Osteocyte (in vitro differentiated cells): ENCODE measurements at regions not wholly inside any gene's neighbourhood (a gene's known extent, or its start where the extent isn't known, plus 50 kb on each side); places are given as distances from the start of the nearest gene placed in this dataset.
A peak's percentile ranks its signal among the peaks of the same experiment; 100 is the strongest.

Source experiments
- DNase-seq: peaks from one replicate; pipeline ENCODE4 v3.0.0; 2021; ENCODE audit warnings: mixed read lengths; ENCODE audit not compliant: unreplicated experiment; ENCODE audit errors: extremely low spot score
- H3K27ac Mint-ChIP-seq: one replicate; pipeline ENCODE4 v1.8.0; 2021; ENCODE audit warnings: mild to moderate bottlenecking, mixed read lengths; ENCODE audit not compliant: unreplicated experiment
- H3K27me3 Mint-ChIP-seq: one replicate; pipeline ENCODE4 v1.8.0; 2021; ENCODE audit warnings: mixed read lengths; ENCODE audit not compliant: unreplicated experiment
- H3K36me3 Mint-ChIP-seq: one replicate; pipeline ENCODE4 v1.8.0; 2021; ENCODE audit warnings: mixed read lengths; ENCODE audit not compliant: unreplicated experiment
- H3K4me1 Mint-ChIP-seq: one replicate; pipeline ENCODE4 v1.8.0; 2021; ENCODE audit warnings: mixed read lengths; ENCODE audit not compliant: unreplicated experiment
- H3K4me3 Mint-ChIP-seq: one replicate; pipeline ENCODE4 v1.8.0; 2021; ENCODE audit warnings: mild to moderate bottlenecking, moderate library complexity, mixed read lengths; ENCODE audit not compliant: unreplicated experiment
- H3K9me3 Mint-ChIP-seq: one replicate; pipeline ENCODE4 v1.8.0; 2021; ENCODE audit warnings: mixed read lengths; ENCODE audit not compliant: unreplicated experiment
- CTCF ChIP-seq: fragments of 200-600 bp; sonication (generic); IDR thresholded peaks from 2 replicates; pipeline ENCODE4 v1.5.0; 2021; ENCODE audit warnings: antibody characterized with exemption, mild to moderate bottlenecking, moderate library complexity

DNA sequence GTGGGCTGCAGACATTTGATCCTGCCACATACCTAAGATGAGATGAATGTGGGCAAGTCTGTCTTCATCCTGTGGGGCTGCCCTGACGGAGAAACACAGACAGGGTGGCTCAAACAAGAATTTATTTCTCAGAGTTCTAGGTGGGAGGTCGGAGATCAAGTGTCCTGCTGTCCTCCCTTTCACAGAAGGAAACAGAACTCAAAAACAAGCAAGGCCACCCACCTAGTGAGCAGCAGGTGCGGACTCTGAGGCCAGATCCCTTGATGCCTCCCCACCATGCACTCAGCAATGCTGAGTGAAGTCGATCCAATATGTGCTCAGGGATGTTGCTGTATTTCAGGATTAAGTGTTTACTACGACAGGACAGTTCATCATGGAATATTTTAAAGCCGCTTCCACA lies 63.0 kb upstream of the SNTG2 start:
- TF ChIP-seq CTCF, result no peak
- H3K36me3 Mint-ChIP-seq, result no peaks in the 10 kb centered on the region
- peak; percentile 25 for DNase-seq
- no peaks in the 10 kb centered on the region for H3K9me3 Mint-ChIP-seq
- no peaks in the 10 kb centered on the region for H3K4me1 Mint-ChIP-seq
- peaks cover 4% of the 10 kb centered on the region for H3K27me3 Mint-ChIP-seq
- no peak overlapping the region for H3K27ac Mint-ChIP-seq
- H3K4me3 Mint-ChIP-seq, result no peak overlapping the region

DNA sequence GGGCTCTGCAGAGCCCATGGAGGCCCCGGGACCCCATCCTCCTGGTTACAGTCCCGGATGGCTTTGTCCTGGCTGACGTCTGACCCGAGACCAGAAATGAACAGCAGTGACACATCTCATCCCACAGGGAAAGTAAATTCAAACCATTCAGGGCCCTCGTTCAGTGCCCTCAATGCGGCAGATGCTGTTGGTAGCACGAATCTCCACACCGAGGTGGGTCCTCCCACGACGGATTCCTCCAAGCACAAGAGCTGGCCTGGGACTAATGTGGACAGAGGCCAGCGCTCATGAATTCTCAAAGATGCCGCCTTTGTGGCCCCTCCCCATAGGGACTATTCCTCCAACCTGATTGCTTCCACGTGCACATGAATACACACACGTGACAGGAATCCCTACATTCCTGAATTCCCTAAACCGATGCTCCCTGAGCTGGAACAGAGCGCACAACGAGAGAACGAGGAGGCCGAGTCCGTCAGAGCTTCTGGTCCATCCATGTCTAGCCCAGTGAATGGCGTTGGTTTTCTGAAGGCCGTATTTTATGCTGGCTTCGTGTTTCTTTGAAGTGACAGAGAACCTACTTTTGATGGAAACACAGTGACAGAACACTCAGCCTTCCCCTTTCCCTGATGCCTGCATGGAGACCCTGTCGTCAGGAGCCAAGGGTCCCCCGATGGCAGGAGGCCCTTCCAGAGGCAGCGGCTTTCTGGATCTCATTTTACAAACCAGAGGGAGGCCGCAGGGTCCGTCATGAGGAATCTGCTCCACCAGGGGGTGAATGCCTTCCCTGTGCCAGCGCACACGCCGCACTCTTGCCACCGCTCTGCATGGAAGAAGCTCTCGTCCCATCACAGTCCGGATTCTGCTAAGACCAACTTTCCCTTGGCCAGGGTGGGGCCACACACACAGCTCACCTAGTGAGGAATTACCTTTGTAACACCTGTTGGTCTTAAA lies 64.3 kb upstream of the SNTG2 start:
- no peaks in the 10 kb centered on the region for H3K36me3 Mint-ChIP-seq
- no peak overlapping the region for H3K27ac Mint-ChIP-seq
- DNase-seq, result peak; percentile 77
- H3K4me3 Mint-ChIP-seq, result no peak overlapping the region
- H3K4me1 Mint-ChIP-seq, result no peaks in the 10 kb centered on the region
- peaks cover 4% of the 10 kb centered on the region for H3K27me3 Mint-ChIP-seq
- no peaks in the 10 kb centered on the region for H3K9me3 Mint-ChIP-seq
- no peak for TF ChIP-seq CTCF

DNA sequence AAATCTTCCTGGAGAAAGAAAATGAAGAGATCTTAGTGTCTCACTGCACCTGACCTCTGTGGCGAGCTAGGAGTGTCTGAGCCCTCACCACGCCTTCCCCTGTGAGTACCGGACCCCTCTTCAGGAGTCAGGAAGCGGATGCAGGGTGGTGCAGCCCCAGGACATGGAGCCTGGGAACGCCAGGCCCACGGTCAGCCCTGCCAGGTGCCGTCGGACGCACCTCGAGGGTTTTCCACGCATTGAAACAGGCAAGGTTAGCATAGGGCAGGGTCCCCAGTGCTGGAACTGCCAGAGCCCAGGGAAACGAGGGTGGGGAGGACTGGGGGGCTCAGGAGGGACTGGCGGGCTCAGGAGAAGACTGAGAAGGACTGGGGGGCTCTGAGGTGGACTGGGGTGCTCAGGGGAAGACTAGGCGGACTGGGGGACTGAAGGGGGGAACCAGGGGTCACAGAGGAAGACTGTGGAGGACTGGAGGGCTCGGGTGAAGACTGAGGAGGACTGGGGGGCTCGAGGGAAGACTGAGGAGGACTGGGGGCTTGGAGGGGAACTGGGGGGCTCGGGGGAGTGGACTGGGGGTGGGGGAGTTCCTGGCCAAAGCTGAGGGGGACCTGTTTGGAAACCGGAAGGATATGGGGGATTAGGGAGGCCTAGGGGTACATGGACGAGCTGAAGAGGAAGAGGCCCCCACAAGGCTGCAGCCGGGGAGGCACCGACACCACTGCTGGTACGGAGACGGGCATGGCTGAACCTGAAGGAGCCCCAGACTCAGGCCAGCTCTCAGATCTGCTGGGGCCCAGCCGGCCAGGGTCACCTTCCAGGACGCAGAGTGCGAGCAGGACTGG lies 65.2 kb upstream of the SNTG2 start:
- Mint-ChIP-seq H3K27me3 (peaks cover 4% of the 10 kb centered on the region), H3K27ac (no peak overlapping the region), H3K4me1 (no peaks in the 10 kb centered on the region), H3K9me3 (no peaks in the 10 kb centered on the region), H3K36me3 (no peaks in the 10 kb centered on the region), H3K4me3 (no peak overlapping the region)
- TF ChIP-seq CTCF, result no peak
- peak; percentile 62 for DNase-seq

- H3K27me3 Mint-ChIP-seq, result peaks cover 4% of the 10 kb centered on the region
- no peak overlapping the region for H3K27ac Mint-ChIP-seq
- no peaks in the 10 kb centered on the region for H3K4me1 Mint-ChIP-seq
- H3K9me3 Mint-ChIP-seq, result no peaks in the 10 kb centered on the region
- H3K36me3 Mint-ChIP-seq, result no peaks in the 10 kb centered on the region
- peak; percentile 64 for DNase-seq
- no peak overlapping the region for H3K4me3 Mint-ChIP-seq
- TF ChIP-seq CTCF, result no peak
Measured at GRCh38 chr2:883803-884748, 66.6 kb upstream of the SNTG2 start.
